Activated naive CD4-positive, alpha-beta T cell treated with anti-CD3 and anti-CD28 coated beads for 36 hours (primary cell): ENCODE measurements at regions not wholly inside any gene's neighbourhood (a gene's known extent, or its start where the extent isn't known, plus 50 kb on each side); places are given as distances from the start of the nearest gene placed in this dataset.

ENCODE experiments used
- CTCF ChIA-PET: fragments of 350-600 bp; sonication (Branson Sonifier 250); formaldehyde crosslinking; loops from one replicate; lab custom pipeline; 2021; ENCODE audit warnings: antibody characterized with exemption; lab: Charles Lee
- DNase-seq: peaks from one replicate; pipeline ENCODE4 v3.0.0-alpha.2; 2020
- H3K27ac Mint-ChIP-seq: one replicate; pipeline ENCODE4 v1.8.0; 2021; ENCODE audit warnings: mild to moderate bottlenecking, mixed read lengths
- H3K27me3 Mint-ChIP-seq: one replicate; pipeline ENCODE4 v1.8.0; 2021; ENCODE audit warnings: low read depth, mixed read lengths
- H3K36me3 Mint-ChIP-seq: one replicate; pipeline ENCODE4 v1.8.0; 2021; ENCODE audit warnings: low read depth, mixed read lengths
- H3K4me1 Mint-ChIP-seq: one replicate; pipeline ENCODE4 v1.8.0; 2021; ENCODE audit warnings: low read depth, mixed read lengths
- H3K4me3 Mint-ChIP-seq: one replicate; pipeline ENCODE4 v1.8.0; 2021; ENCODE audit warnings: mild to moderate bottlenecking, moderate library complexity, mixed read lengths
- H3K9me3 Mint-ChIP-seq: one replicate; pipeline ENCODE4 v1.8.0; 2021; ENCODE audit warnings: mixed read lengths
- intact Hi-C: fragments of 100-400 bp; cut with micrococcal nuclease; formaldehyde crosslinking; loops from one replicate; pipeline ENCODE4 v1.15.1; 2023

GRCh38 chr10:27599546-27599945 lies 95.4 kb downstream of the RAB18 start:
- CTCF ChIA-PET: interaction anchor here (1.2 kb wide), 1 partner anchor 88 kb away, joined by 3 read pairs; no protein-coding TSS in a partner anchor
- no peak overlapping the region for H3K27ac Mint-ChIP-seq
- H3K36me3 Mint-ChIP-seq: no peaks in the 10 kb centered on the region
- DNase-seq: no peak
- intact Hi-C loops: no loop called here
- H3K27me3 Mint-ChIP-seq: no peaks in the 10 kb centered on the region
- H3K4me3 Mint-ChIP-seq: no peak overlapping the region
- H3K4me1 Mint-ChIP-seq: no peaks in the 10 kb centered on the region
- H3K9me3 Mint-ChIP-seq: peaks cover 4% of the 10 kb centered on the region

- no peaks in the 10 kb centered on the region for H3K36me3 Mint-ChIP-seq
- no peak overlapping the region for H3K4me3 Mint-ChIP-seq
- no peak for DNase-seq
- no peak overlapping the region for H3K27ac Mint-ChIP-seq
- no peaks in the 10 kb centered on the region for H3K4me1 Mint-ChIP-seq
- H3K9me3 Mint-ChIP-seq: peaks cover 3% of the 10 kb centered on the region
- intact Hi-C loops: no loop called here
- H3K27me3 Mint-ChIP-seq: no peaks in the 10 kb centered on the region
- CTCF ChIA-PET: interaction anchor here (0.6 to 1.2 kb wide), 2 partner anchors 54 to 86 kb away, joined by 3 read pairs; no protein-coding TSS in a partner anchor
Observed at GRCh38 chr10:27600930-27601329, 96.8 kb downstream of the RAB18 start.

GRCh38 chr10:27601503-27601902 lies 97.4 kb downstream of the RAB18 start:
- Mint-ChIP-seq H3K4me3 (no peak overlapping the region), H3K27me3 (no peaks in the 10 kb centered on the region), H3K27ac (no peak overlapping the region), H3K9me3 (no peaks in the 10 kb centered on the region), H3K36me3 (no peaks in the 10 kb centered on the region), H3K4me1 (no peaks in the 10 kb centered on the region)
- CTCF ChIA-PET: interaction anchor here (0.6 kb wide), 1 partner anchor 54 kb away, joined by 3 read pairs; no protein-coding TSS in a partner anchor
- no peak for DNase-seq
- intact Hi-C loops: no loop called here

DNA sequence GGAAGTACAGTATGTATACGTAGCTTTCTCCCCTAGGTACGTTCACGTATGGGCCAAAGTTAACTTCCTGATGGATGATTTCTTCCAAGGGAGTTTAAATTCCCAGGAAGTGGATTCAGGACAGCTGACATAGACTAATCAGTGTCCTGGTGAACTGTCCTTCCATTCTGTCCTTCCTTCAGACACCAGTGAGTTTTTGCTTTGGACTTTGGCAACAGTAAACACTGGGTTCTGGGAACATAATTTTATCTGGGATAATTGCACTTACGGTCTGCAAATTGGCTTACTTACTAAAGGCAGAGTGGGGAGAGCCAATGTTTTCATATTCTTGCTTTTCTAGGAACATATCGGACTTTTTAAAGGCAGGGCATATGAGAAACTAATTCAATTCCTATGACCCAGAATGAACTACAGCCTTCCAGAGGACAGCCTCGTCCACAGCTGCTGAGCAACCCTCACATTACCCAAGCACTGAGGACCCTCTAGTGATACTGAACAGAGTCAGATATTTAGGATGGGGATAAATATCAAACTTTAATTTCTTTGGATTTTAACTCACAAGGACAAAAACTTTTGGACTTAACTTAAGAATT lies 97.9 kb downstream of the RAB18 start:
- intact Hi-C loops: no loop called here
- DNase-seq: no peak
- Mint-ChIP-seq H3K27me3 (no peaks in the 10 kb centered on the region), H3K9me3 (no peaks in the 10 kb centered on the region), H3K27ac (no peak overlapping the region), H3K36me3 (no peaks in the 10 kb centered on the region), H3K4me1 (no peaks in the 10 kb centered on the region), H3K4me3 (no peak overlapping the region)
- CTCF ChIA-PET: no interaction called here

DNA sequence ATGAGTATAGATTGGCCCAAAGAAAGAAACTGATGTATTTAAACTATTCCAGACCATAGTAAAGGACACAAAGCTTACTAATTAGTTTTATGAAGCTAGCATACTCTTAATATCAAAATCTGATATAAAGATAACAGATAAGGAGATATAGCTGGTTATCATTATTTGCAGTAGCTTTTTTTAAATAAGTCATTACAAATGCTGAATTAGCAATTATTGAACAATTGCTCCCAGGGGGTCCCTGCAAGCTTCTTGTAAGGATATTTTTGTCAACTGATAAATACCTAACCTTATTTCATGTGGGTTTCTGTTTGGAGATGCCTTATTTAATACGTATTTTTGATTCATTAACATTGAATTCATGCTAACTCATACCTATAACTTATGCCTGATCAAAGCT lies 99.0 kb downstream of the RAB18 start:
- intact Hi-C loops: no loop called here

DNA sequence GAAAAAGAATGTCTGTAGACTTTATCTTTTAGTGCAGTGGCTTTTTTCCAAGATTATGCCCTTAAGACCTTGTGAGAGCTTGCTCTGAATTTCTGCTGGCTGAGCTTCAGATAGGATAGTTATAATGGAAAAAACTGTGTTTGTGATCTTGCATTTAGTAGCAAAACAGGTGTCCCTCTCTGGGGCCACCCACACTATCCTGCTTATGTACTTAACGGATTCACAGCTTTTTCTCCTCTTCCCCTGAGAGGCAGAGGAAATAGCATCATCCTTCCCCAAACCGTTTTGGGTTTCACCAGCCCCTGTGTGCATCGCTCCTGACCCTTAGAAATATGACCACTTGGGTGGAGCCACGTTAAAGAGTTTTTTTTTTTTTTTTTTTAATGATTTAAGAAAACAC lies 101.2 kb downstream of the RAB18 start:
- H3K4me1 Mint-ChIP-seq: peaks cover 4% of the 10 kb centered on the region
- H3K27ac Mint-ChIP-seq: no peak overlapping the region
- no peak for DNase-seq
- intact Hi-C loops: no loop called here
- no peaks in the 10 kb centered on the region for H3K27me3 Mint-ChIP-seq
- CTCF ChIA-PET: no interaction called here
- H3K4me3 Mint-ChIP-seq: no peak overlapping the region
- no peaks in the 10 kb centered on the region for H3K36me3 Mint-ChIP-seq
- H3K9me3 Mint-ChIP-seq: no peaks in the 10 kb centered on the region

More for the DNA sequence above, 99.0 kb downstream of the RAB18 start:
- H3K27ac Mint-ChIP-seq: no peak overlapping the region
- no peaks in the 10 kb centered on the region for H3K9me3 Mint-ChIP-seq
- DNase-seq: no peak
- no peaks in the 10 kb centered on the region for H3K27me3 Mint-ChIP-seq
- CTCF ChIA-PET: no interaction called here
- H3K4me3 Mint-ChIP-seq: no peak overlapping the region
- H3K36me3 Mint-ChIP-seq: no peaks in the 10 kb centered on the region
- peaks cover 3% of the 10 kb centered on the region for H3K4me1 Mint-ChIP-seq

- Mint-ChIP-seq H3K4me1 (peaks cover 4% of the 10 kb centered on the region), H3K27ac (no peak overlapping the region), H3K27me3 (no peaks in the 10 kb centered on the region), H3K9me3 (no peaks in the 10 kb centered on the region), H3K36me3 (no peaks in the 10 kb centered on the region), H3K4me3 (no peak overlapping the region)
- CTCF ChIA-PET: no interaction called here
- intact Hi-C loops: no loop called here
- no peak for DNase-seq
Observed at GRCh38 chr10:27607591-27607990, 103.5 kb downstream of the RAB18 start.

DNA sequence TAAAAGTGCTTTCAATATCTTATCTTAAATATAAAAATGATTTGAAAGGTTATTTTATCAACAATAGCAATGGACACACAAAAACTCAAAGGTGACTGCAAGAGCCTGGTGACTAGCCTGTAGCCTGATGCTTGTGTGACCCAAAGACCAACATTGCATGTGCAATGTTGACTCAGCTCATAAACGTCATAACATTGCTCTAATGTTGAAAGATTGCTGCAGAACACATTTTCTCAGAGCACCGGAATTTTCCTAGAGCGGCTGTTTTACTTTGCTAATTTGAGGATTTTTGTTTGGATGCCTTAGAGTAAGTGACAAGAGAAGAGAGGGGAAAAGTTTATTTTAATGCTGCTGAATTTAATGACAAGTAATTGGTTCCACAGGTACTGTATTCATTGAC lies 107.1 kb downstream of the RAB18 start:
- intact Hi-C loops: no loop called here
- no peaks in the 10 kb centered on the region for H3K36me3 Mint-ChIP-seq

GRCh38 chr10:27611744-27612550 lies 107.8 kb downstream of the RAB18 start:
- no peaks in the 10 kb centered on the region for H3K9me3 Mint-ChIP-seq
- H3K36me3 Mint-ChIP-seq: no peaks in the 10 kb centered on the region
- intact Hi-C loops: no loop called here
- H3K27ac Mint-ChIP-seq: no peak overlapping the region
- H3K4me3 Mint-ChIP-seq: no peak overlapping the region
- DNase-seq: no peak
- H3K27me3 Mint-ChIP-seq: peaks cover 2% of the 10 kb centered on the region
- CTCF ChIA-PET: no interaction called here
- H3K4me1 Mint-ChIP-seq: peaks cover 4% of the 10 kb centered on the region

More for the DNA sequence above, 107.1 kb downstream of the RAB18 start:
- no peak for DNase-seq
- peaks cover 2% of the 10 kb centered on the region for H3K27me3 Mint-ChIP-seq
- peaks cover 4% of the 10 kb centered on the region for H3K4me1 Mint-ChIP-seq
- H3K27ac Mint-ChIP-seq: no peak overlapping the region
- CTCF ChIA-PET: no interaction called here
- H3K4me3 Mint-ChIP-seq: no peak overlapping the region
- H3K9me3 Mint-ChIP-seq: no peaks in the 10 kb centered on the region

DNA sequence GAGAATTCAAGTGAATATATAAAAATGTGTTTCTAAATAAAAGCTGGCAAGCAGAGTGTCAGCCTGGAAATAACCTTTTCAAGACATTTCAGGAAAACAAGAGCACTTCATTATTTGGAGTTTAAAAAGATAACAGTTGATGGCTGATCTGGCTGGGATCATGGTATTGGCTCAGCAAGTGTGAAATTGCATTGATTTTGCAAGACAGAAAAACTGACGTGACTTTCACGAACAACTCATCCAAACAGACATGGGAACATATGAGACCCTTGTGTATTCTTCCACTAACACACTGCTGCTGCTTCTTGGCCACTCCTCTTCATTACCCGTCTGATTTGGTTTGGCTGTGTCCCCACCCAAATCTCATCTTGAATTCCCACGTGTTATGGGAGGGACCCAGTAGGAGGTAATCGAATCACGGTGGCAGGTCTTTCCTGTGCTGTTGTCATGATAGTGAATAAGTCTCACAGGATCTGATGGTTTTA lies 108.5 kb downstream of the RAB18 start:
- peaks cover 2% of the 10 kb centered on the region for H3K27me3 Mint-ChIP-seq
- intact Hi-C loops: no loop called here
- CTCF ChIA-PET: no interaction called here
- H3K4me3 Mint-ChIP-seq: no peak overlapping the region
- H3K9me3 Mint-ChIP-seq: no peaks in the 10 kb centered on the region
- H3K27ac Mint-ChIP-seq: no peak overlapping the region
- no peak for DNase-seq
- no peaks in the 10 kb centered on the region for H3K36me3 Mint-ChIP-seq
- peaks cover 4% of the 10 kb centered on the region for H3K4me1 Mint-ChIP-seq

- CTCF ChIA-PET: no interaction called here
Observed at GRCh38 chr10:27614776-27615175, 110.7 kb downstream of the RAB18 start.

DNA sequence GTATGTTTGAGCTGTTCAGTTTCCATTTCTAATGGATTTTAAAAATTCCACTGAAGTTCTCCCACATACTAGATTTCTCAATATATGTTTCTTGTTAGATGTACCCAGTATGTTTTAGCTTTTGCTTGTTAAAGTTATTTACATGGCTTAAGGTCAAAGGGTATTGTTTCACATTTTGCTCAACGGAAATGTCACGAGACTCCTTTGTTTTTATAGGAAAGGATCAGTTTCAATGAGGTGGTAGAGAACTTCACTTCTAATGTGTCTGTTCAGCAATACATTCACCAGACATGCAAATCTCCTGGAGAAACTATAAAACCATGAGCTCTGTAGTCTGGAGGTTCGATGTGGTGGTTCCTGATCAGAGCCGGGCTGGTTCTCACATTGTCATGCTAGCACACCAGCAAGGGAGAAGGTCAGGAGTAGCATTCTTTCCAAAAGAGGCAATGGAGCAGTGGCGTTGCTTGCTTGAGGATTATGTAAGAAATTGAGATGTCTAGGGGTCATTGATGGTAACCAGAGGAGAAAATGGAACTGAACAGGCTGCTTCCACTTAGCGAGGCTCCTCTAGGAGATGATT lies 114.0 kb downstream of the RAB18 start:
- Mint-ChIP-seq H3K4me1 (no peaks in the 10 kb centered on the region), H3K9me3 (no peaks in the 10 kb centered on the region), H3K36me3 (no peaks in the 10 kb centered on the region), H3K27ac (no peak overlapping the region), H3K4me3 (no peak overlapping the region), H3K27me3 (peaks cover 6% of the 10 kb centered on the region)
- CTCF ChIA-PET: no interaction called here
- intact Hi-C loops: no loop called here
- no peak for DNase-seq

More at GRCh38 chr10:27614776-27615175, 110.7 kb downstream of the RAB18 start:
- peaks cover 6% of the 10 kb centered on the region for H3K27me3 Mint-ChIP-seq
- H3K4me1 Mint-ChIP-seq: no peaks in the 10 kb centered on the region
- no peak overlapping the region for H3K27ac Mint-ChIP-seq
- H3K36me3 Mint-ChIP-seq: no peaks in the 10 kb centered on the region
- intact Hi-C loops: no loop called here
- no peaks in the 10 kb centered on the region for H3K9me3 Mint-ChIP-seq
- no peak overlapping the region for H3K4me3 Mint-ChIP-seq
- DNase-seq: no peak
